ENCODE measurements at regions not wholly inside any gene's neighbourhood (a gene's known extent, or its start where the extent isn't known, plus 50 kb on each side); places are given as distances from the start of the nearest gene placed in this dataset.

GRCh38 chr1:68796888-68797287, 300.0 kb upstream of the DEPDC1 start:
- no peak for DNase-seq (ENCODE audit: low read depth, low spot score)
- ChIA-PET POLR2A (no interaction called here), CTCF (no interaction called here)
- TF ChIP-seq CTCF (IDR thresholded peaks at IDR 0.05; ENCODE audit: insufficient read depth, low read length, missing control alignments), result no peak
- H3K4me3 ChIP-seq (ENCODE audit: low read depth, low read length), result no peak overlapping the region

- TF ChIP-seq CTCF (IDR thresholded peaks at IDR 0.05; ENCODE audit: insufficient read depth, low read length, missing control alignments), result no peak
- H3K4me3 ChIP-seq (ENCODE audit: low read depth, low read length), result no peak overlapping the region
- DNase-seq (ENCODE audit: low read depth, low spot score), result no peak
- CTCF ChIA-PET, result no interaction called here
- POLR2A ChIA-PET, result no interaction called here
Measured at GRCh38 chr1:68798071-68798470, 301.2 kb upstream of the DEPDC1 start.

GRCh38 chr1:68799096-68799495, 302.2 kb upstream of the DEPDC1 start:
- no peak for DNase-seq (ENCODE audit: low read depth, low spot score)
- ChIA-PET POLR2A (no interaction called here), CTCF (no interaction called here)
- TF ChIP-seq CTCF (IDR thresholded peaks at IDR 0.05; ENCODE audit: insufficient read depth, low read length, missing control alignments), result no peak
- no peak overlapping the region for H3K4me3 ChIP-seq (ENCODE audit: low read depth, low read length)

GRCh38 chr1:68800182-68800581, 303.3 kb upstream of the DEPDC1 start:
- no peak overlapping the region for H3K4me3 ChIP-seq (ENCODE audit: low read depth, low read length)
- POLR2A ChIA-PET, result no interaction called here
- no peak for TF ChIP-seq CTCF (IDR thresholded peaks at IDR 0.05; ENCODE audit: insufficient read depth, low read length, missing control alignments)
- no peak for DNase-seq (ENCODE audit: low read depth, low spot score)
- CTCF ChIA-PET, result no interaction called here

- TF ChIP-seq CTCF (IDR thresholded peaks at IDR 0.05; ENCODE audit: insufficient read depth, low read length, missing control alignments), result no peak
- ChIA-PET CTCF (no interaction called here), POLR2A (no interaction called here)
- no peak for DNase-seq (ENCODE audit: low read depth, low spot score)
- H3K4me3 ChIP-seq (ENCODE audit: low read depth, low read length), result no peak overlapping the region
Measured at GRCh38 chr1:68801440-68801839, 304.6 kb upstream of the DEPDC1 start.

- POLR2A ChIA-PET, result no interaction called here
- CTCF ChIA-PET, result no interaction called here
- no peak for DNase-seq (ENCODE audit: low read depth, low spot score)
- no peak for TF ChIP-seq CTCF (IDR thresholded peaks at IDR 0.05; ENCODE audit: insufficient read depth, low read length, missing control alignments)
- no peak overlapping the region for H3K4me3 ChIP-seq (ENCODE audit: low read depth, low read length)
Measured at GRCh38 chr1:68805097-68805641, 308.3 kb upstream of the DEPDC1 start.
